ENCODE measurements at regions not wholly inside any gene's neighbourhood (a gene's known extent, or its start where the extent isn't known, plus 50 kb on each side); places are given as distances from the start of the nearest gene placed in this dataset.

DNA sequence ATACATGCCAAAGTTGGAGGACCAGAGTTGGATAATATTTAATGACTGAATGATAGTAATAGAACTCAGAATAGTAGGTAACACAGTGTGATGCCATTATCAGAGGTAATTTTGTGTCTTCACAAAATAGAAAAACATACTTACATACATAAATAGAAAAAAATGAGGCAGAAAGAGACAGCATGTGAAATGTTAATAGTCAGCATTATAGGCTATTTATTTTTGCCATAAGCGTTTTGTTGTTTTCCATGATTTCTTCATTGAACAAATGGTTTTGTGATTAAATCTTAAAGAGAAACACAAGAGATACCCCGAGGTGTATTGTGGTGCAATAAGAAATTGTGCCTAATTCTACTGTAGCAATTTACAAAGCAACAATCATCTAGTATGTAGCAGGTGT, 626.3 kb downstream of the KCNJ2 start:
- H3F3A ChIP-seq (ENCODE audit: insufficient read depth), result no peaks in the 10 kb centered on the region
- no peak overlapping the region for H3K9ac ChIP-seq (ENCODE audit: low read length)
- no peak overlapping the region for H3K4me2 ChIP-seq (ENCODE audit: low read depth, low read length, poor library complexity, severe bottlenecking)
- no peaks in the 10 kb centered on the region for H3K79me2 ChIP-seq (ENCODE audit: insufficient read depth, low read length)
- H3K27ac ChIP-seq (ENCODE audit: low read depth, low read length), result no peak overlapping the region
- H4K20me1 ChIP-seq (ENCODE audit: low read depth, low read length), result no peaks in the 10 kb centered on the region
- H3K36me3 ChIP-seq (ENCODE audit: low read length), result no peaks in the 10 kb centered on the region; the same call in 1 of the 2 replicates
- no peak overlapping the region for H2AFZ ChIP-seq (ENCODE audit: low read depth, low read length, severe bottlenecking)
- H3K4me3 ChIP-seq (ENCODE audit: insufficient read depth, low read length, poor library complexity, severe bottlenecking), result no peak overlapping the region
- H3K27me3 ChIP-seq (ENCODE audit: low read length), result no peaks in the 10 kb centered on the region
- no peak for TF ChIP-seq EZH2phosphoT487 (conservative IDR thresholded peaks at IDR 0.05; ENCODE audit: low read length)
- TF ChIP-seq CTCF (IDR thresholded peaks at IDR 0.05; ENCODE audit: insufficient read depth, low read length, poor library complexity, severe bottlenecking), result no peak
- no peaks in the 10 kb centered on the region for H3K9me3 ChIP-seq (ENCODE audit: insufficient read depth, low read length)
- no peaks in the 10 kb centered on the region for H3K9me2 ChIP-seq (replicated peaks; ENCODE audit: insufficient read depth, low read length)

GRCh38 chr17:70796757-70797156, 627.4 kb downstream of the KCNJ2 start:
- no peak overlapping the region for H2AFZ ChIP-seq (ENCODE audit: low read depth, low read length, severe bottlenecking)
- no peaks in the 10 kb centered on the region for H3K79me2 ChIP-seq (ENCODE audit: insufficient read depth, low read length)
- TF ChIP-seq EZH2phosphoT487 (conservative IDR thresholded peaks at IDR 0.05; ENCODE audit: low read length) (no peak), CTCF (IDR thresholded peaks at IDR 0.05; ENCODE audit: insufficient read depth, low read length, poor library complexity, severe bottlenecking) (no peak)
- no peaks in the 10 kb centered on the region for H3K9me3 ChIP-seq (ENCODE audit: insufficient read depth, low read length)
- no peak overlapping the region for H3K27ac ChIP-seq (ENCODE audit: low read depth, low read length)
- H3K4me3 ChIP-seq (ENCODE audit: insufficient read depth, low read length, poor library complexity, severe bottlenecking), result no peak overlapping the region
- no peak overlapping the region for H3K9ac ChIP-seq (ENCODE audit: low read length)
- no peak overlapping the region for H3K4me2 ChIP-seq (ENCODE audit: low read depth, low read length, poor library complexity, severe bottlenecking)
- H3K36me3 ChIP-seq (ENCODE audit: low read length), result no peaks in the 10 kb centered on the region; the same call in 1 of the 2 replicates
- no peaks in the 10 kb centered on the region for H3F3A ChIP-seq (ENCODE audit: insufficient read depth)
- no peaks in the 10 kb centered on the region for H3K27me3 ChIP-seq (ENCODE audit: low read length)
- no peaks in the 10 kb centered on the region for H4K20me1 ChIP-seq (ENCODE audit: low read depth, low read length)
- H3K9me2 ChIP-seq (replicated peaks; ENCODE audit: insufficient read depth, low read length), result no peaks in the 10 kb centered on the region

GRCh38 chr17:70797166-70797565, 627.8 kb downstream of the KCNJ2 start:
- no peak overlapping the region for H3K9ac ChIP-seq (ENCODE audit: low read length)
- H3K27me3 ChIP-seq (ENCODE audit: low read length), result no peaks in the 10 kb centered on the region
- H3K4me2 ChIP-seq (ENCODE audit: low read depth, low read length, poor library complexity, severe bottlenecking), result no peak overlapping the region
- H3K4me3 ChIP-seq (ENCODE audit: insufficient read depth, low read length, poor library complexity, severe bottlenecking), result no peak overlapping the region
- H3K79me2 ChIP-seq (ENCODE audit: insufficient read depth, low read length), result no peaks in the 10 kb centered on the region
- H3K27ac ChIP-seq (ENCODE audit: low read depth, low read length), result no peak overlapping the region
- H3K36me3 ChIP-seq (ENCODE audit: low read length), result no peaks in the 10 kb centered on the region; the same call in 1 of the 2 replicates
- H3F3A ChIP-seq (ENCODE audit: insufficient read depth), result no peaks in the 10 kb centered on the region
- H3K9me3 ChIP-seq (ENCODE audit: insufficient read depth, low read length), result no peaks in the 10 kb centered on the region
- no peak overlapping the region for H2AFZ ChIP-seq (ENCODE audit: low read depth, low read length, severe bottlenecking)
- H3K9me2 ChIP-seq (replicated peaks; ENCODE audit: insufficient read depth, low read length), result no peaks in the 10 kb centered on the region
- TF ChIP-seq EZH2phosphoT487 (conservative IDR thresholded peaks at IDR 0.05; ENCODE audit: low read length) (no peak), CTCF (IDR thresholded peaks at IDR 0.05; ENCODE audit: insufficient read depth, low read length, poor library complexity, severe bottlenecking) (no peak)
- no peaks in the 10 kb centered on the region for H4K20me1 ChIP-seq (ENCODE audit: low read depth, low read length)
